Astrocyte of the cerebellum (primary cell): ENCODE measurements at regions not wholly inside any gene's neighbourhood (a gene's known extent, or its start where the extent isn't known, plus 50 kb on each side); places are given as distances from the start of the nearest gene placed in this dataset.
"Not testable (repeated sequence)": the region's sequence is repeated elsewhere in the genome, so short reads cannot be mapped to it uniquely, and the experiment has no call there.

Experiments used
- DNase-seq: peaks from one replicate; pipeline ENCODE4 v3.0.0-alpha.2; 2011; ENCODE audit warnings: low read depth
- H3K4me3 ChIP-seq: 2 replicates; pipeline ENCODE4 v1.5.1; 2011; ENCODE audit warnings: mild to moderate bottlenecking, low read depth, low read length, moderate library complexity
- in situ Hi-C: cut with HindIII; loops from 2 replicates; pipeline ENCODE4 v1.10.0; 2017; ENCODE audit warnings: low sequenced_read_pairs
- TF ChIP-seq, protein P1 (sequence below): IDR thresholded peaks from 2 replicates; pipeline ENCODE4 v1.5.1; 2012; ENCODE audit warnings: low read length, low read depth, moderate library complexity, mild to moderate bottlenecking; ENCODE audit errors: missing control alignments

- in situ Hi-C loops, result no loop called here
- H3K4me3 ChIP-seq, result no peak overlapping the region
- DNase-seq, result no peak
- TF ChIP-seq, protein P1, sequence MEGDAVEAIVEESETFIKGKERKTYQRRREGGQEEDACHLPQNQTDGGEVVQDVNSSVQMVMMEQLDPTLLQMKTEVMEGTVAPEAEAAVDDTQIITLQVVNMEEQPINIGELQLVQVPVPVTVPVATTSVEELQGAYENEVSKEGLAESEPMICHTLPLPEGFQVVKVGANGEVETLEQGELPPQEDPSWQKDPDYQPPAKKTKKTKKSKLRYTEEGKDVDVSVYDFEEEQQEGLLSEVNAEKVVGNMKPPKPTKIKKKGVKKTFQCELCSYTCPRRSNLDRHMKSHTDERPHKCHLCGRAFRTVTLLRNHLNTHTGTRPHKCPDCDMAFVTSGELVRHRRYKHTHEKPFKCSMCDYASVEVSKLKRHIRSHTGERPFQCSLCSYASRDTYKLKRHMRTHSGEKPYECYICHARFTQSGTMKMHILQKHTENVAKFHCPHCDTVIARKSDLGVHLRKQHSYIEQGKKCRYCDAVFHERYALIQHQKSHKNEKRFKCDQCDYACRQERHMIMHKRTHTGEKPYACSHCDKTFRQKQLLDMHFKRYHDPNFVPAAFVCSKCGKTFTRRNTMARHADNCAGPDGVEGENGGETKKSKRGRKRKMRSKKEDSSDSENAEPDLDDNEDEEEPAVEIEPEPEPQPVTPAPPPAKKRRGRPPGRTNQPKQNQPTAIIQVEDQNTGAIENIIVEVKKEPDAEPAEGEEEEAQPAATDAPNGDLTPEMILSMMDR, result no peak
Observed at GRCh38 chr5:159496773-159497172, 166.5 kb upstream of the IL12B start.

- TF ChIP-seq, protein P1, result no peak
- DNase-seq, result no peak
- H3K4me3 ChIP-seq, result no peak overlapping the region
- in situ Hi-C loops, result no loop called here
Observed at GRCh38 chr5:159497221-159497620, 166.9 kb upstream of the IL12B start.

DNA sequence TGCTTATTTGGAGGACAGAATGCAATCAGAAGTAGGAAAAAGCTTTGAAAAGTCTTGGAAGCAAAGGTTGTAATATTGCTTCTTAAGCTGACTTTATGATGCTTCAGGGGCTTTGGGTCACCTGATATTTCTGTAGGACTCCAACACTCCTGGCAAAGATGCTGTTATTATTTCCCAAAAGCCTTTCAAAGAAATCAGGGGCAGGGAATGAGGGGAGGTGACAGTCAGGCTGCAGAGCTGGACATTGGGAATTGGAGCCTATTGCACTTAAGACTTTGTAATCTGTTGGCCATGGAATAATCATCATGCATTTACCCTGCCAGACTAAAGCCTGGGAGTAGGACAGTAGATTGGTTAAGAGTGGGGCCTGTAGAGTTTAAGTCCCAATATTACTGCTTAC, 168.3 kb upstream of the IL12B start:
- in situ Hi-C loops, result no loop called here
- TF ChIP-seq, protein P1, result no peak
- no peak overlapping the region for H3K4me3 ChIP-seq
- DNase-seq, result no peak

DNA sequence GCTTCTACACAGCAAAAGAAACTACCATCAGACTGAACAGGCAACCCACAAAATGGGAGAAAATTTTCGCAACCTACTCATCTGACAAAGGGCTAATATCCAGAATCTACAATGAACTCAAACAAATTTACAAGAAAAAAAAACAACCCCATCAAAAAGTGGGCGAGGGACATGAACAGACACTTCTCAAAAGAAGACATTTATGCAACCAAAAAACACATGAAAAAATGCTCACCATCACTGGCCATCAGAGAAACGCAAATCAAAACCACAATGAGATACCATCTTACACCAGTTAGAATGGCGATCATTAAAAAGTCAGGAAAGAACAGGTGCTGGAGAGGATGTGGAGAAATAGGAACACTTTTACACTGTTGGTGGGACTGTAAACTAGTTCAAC, 171.8 kb upstream of the IL12B start:
- DNase-seq, in situ Hi-C loops, H3K4me3 ChIP-seq: not testable (repeated sequence)

DNA sequence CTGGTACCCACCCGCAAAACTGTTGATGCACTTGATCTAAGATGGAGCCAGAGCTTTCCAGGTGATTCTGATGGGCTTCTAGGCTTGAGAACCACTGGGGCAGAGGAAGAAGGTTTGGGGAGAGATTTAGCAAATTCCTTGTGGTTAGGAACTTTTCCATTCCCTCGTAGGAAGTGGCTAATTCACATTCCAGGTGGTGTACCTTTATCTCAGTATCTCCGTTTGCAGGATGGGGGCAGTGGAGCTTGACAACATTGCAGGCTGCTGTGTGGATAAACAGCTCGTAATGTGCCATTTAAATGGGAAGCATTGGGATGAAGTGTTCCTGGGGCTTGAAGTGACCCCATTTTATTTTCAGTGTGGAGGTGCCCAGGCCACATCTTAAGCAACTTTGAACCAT, 172.9 kb upstream of the IL12B start:
- no peak for DNase-seq
- in situ Hi-C loops, result no loop called here
- no peak overlapping the region for H3K4me3 ChIP-seq
- TF ChIP-seq, protein P1, result no peak

GRCh38 chr5:159504106-159504856, 174.0 kb upstream of the IL12B start:
- H3K4me3 ChIP-seq, result no peak overlapping the region
- TF ChIP-seq, protein P1, result no peak
- no peak for DNase-seq
- in situ Hi-C loops, result no loop called here

- peak; percentile 51 for DNase-seq
- TF ChIP-seq, protein P1, result no peak
- no peak overlapping the region for H3K4me3 ChIP-seq
- in situ Hi-C loops, result no loop called here
Observed at GRCh38 chr5:159504857-159505304, 174.6 kb upstream of the IL12B start.
